ENCODE measurements at regions not wholly inside any gene's neighbourhood (a gene's known extent, or its start where the extent isn't known, plus 50 kb on each side); places are given as distances from the start of the nearest gene placed in this dataset.

DNA sequence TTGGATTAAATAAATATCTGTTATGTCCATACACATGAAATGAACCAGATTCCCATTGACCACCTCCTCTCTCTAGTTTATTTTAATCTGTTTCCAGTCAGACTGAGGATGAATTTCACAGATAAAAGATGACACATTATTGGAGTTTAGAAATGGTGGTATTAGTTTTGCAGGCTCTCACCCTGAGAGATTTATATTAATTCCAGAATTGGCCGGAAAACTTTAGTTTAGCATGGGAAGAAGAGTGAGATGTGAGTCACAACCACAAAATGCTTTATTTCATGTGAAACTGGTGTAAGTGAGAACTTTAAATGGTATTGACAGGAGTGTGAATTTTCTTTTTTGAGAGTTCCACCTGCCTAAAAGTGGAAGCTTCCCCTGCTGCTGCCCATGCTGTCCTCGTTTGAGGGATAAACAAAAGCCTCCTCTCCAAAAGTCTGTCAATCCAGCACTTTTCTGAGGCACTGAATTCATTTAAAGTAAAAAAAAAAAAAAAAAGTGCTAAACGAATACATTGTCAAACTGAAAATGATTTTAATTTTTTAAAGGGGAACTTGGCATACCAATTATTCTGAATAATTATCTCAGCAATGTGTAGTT lies 65.1 kb upstream of the EPHA3 start:
- FAIRE-seq: no peak
- no peak overlapping the region for H3K27ac ChIP-seq (ENCODE audit: low read depth, low read length)
- H2BK120ac ChIP-seq (replicated peaks; ENCODE audit: low read depth, low read length): no peak overlapping the region
- ChIA-PET POLR2A (ENCODE audit: partially characterized antibody) (no interaction called here), CTCF (ENCODE audit: partially characterized antibody) (no interaction called here)
- no peak overlapping the region for H3K56ac ChIP-seq (replicated peaks; ENCODE audit: insufficient read length, low read depth, low read length)
- no peak overlapping the region for H3K18ac ChIP-seq (ENCODE audit: extremely low read depth, low read length)
- peaks cover 0 to 1% (median 0%) of the 10 kb centered on the region in 4 experiments; a peak in 1 of 7 replicates for H3K27me3 ChIP-seq (replicated peaks in 1 of 4; ENCODE audit: control insufficient read depth in 3 of 4, extremely low read depth in 1 of 4, insufficient read depth in 3 of 4, low read length in 3 of 4)
- H4K20me1 ChIP-seq (replicated peaks in 1 of 2; ENCODE audit: control insufficient read depth in 1 of 2, insufficient read depth in 2 of 2, low read length in 2 of 2): no peaks in the 10 kb centered on the region
- no peak overlapping the region for H3K9ac ChIP-seq (replicated peaks in 1 of 4; ENCODE audit: extremely low read depth in 1 of 4, low read depth in 3 of 4, low read length in 3 of 4)
- H2AK5ac ChIP-seq (ENCODE audit: low read depth, low read length): no peak overlapping the region
- no peak overlapping the region for H2AFZ ChIP-seq (ENCODE audit: low read length)
- H3K4me3 ChIP-seq (ENCODE audit: extremely low read depth in 1 of 4, insufficient read depth in 2 of 4, low read depth in 3 of 4, low read length in 4 of 4): no peak overlapping the region
- no peak overlapping the region for H2BK15ac ChIP-seq (ENCODE audit: low read length)
- H3K4ac ChIP-seq (replicated peaks; ENCODE audit: insufficient read length, low read depth, low read length): no peak overlapping the region
- no peak overlapping the region for H4K91ac ChIP-seq (replicated peaks; ENCODE audit: insufficient read length, low read length)
- H3K4me2 ChIP-seq (ENCODE audit: insufficient read depth in 1 of 2, low read depth in 2 of 2, low read length in 2 of 2): no peak overlapping the region
- H2BK12ac ChIP-seq (ENCODE audit: low read depth, low read length): no peak overlapping the region
- no peak overlapping the region for H4K5ac ChIP-seq (ENCODE audit: insufficient read length, low read depth, low read length)
- no peaks in the 10 kb centered on the region for H3K9me3 ChIP-seq (ENCODE audit: insufficient read depth in 2 of 2, low read depth in 1 of 2, low read length in 1 of 2)
- no peaks in the 10 kb centered on the region for H3K79me2 ChIP-seq (ENCODE audit: control insufficient read depth in 1 of 2, insufficient read depth in 2 of 2, low read length in 2 of 2)
- 64% methylated on average over 3 of the region's 3 CpGs; no CpG with 5 or more reads in 1 of the 2 experiments for WGBS, 2 experiments (ENCODE audit: extremely low coverage in 1 of 2, insufficient coverage in 1 of 2, insufficient read length in 1 of 2, insufficient replicate concordance in 2 of 2, low coverage in 1 of 2, low lambda C conversion rate in 2 of 2, missing lambda C conversion rate in 1 of 2)
- no peak overlapping the region for H2BK5ac ChIP-seq (ENCODE audit: low read depth, low read length)
- H3K79me1 ChIP-seq (ENCODE audit: low read depth, low read length): no peaks in the 10 kb centered on the region
- no peaks in the 10 kb centered on the region; a peak in 2 of 7 replicates for H3K4me1 ChIP-seq (replicated peaks in 1 of 4; ENCODE audit: control insufficient read depth in 3 of 4, insufficient read depth in 4 of 4, low read length in 3 of 4)
- no peaks in the 10 kb centered on the region for H3K23me2 ChIP-seq (ENCODE audit: low read depth, low read length)
- H4K8ac ChIP-seq (ENCODE audit: extremely low read depth, insufficient read depth, low read length): no peak overlapping the region
- H3K14ac ChIP-seq (ENCODE audit: insufficient read length): no peak overlapping the region
- DNase-seq (ENCODE audit: low read depth in 1 of 2, low spot score in 2 of 2): no peak
- no peak overlapping the region for H3K23ac ChIP-seq (ENCODE audit: insufficient read length)
- H3K36me3 ChIP-seq (ENCODE audit: control insufficient read depth in 2 of 4, insufficient read depth in 4 of 4, low read length in 3 of 4): no peaks in the 10 kb centered on the region
- H2BK20ac ChIP-seq (ENCODE audit: low read length): no peak overlapping the region
- TF ChIP-seq FOSL1 (IDR thresholded peaks at IDR 0.05; ENCODE audit: insufficient read depth, low read depth, low read length) (no peak), ATF2 (IDR thresholded peaks at IDR 0.05; ENCODE audit: low read length) (no peak), JUN (IDR thresholded peaks at IDR 0.05; ENCODE audit: low read depth, low read length) (no peak), CTBP2 (IDR thresholded peaks at IDR 0.05; ENCODE audit: borderline replicate concordance, insufficient read depth, insufficient read length, low read length) (no peak), TBP (IDR thresholded peaks at IDR 0.05; ENCODE audit: low read depth, low read length) (no peak), ZNF274 (IDR thresholded peaks at IDR 0.05; ENCODE audit: borderline replicate concordance, extremely low read depth, low read length) (no peak), KDM1A (IDR thresholded peaks at IDR 0.05; ENCODE audit: borderline replicate concordance, low read length) (no peak), BRCA1 (IDR thresholded peaks at IDR 0.05; ENCODE audit: low read depth, low read length) (no peak), SP2 (IDR thresholded peaks at IDR 0.05; ENCODE audit: low read length) (no peak), SAP30 (IDR thresholded peaks at IDR 0.05; ENCODE audit: insufficient read depth, insufficient replicate concordance, low read length) (no peak), YY1 (IDR thresholded peaks at IDR 0.05; ENCODE audit: low read depth, low read length) (no peak)
- TF ChIP-seq, protein P1, sequence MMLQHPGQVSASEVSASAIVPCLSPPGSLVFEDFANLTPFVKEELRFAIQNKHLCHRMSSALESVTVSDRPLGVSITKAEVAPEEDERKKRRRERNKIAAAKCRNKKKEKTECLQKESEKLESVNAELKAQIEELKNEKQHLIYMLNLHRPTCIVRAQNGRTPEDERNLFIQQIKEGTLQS (IDR thresholded peaks at IDR 0.05; ENCODE audit: insufficient read depth, low read depth, low read length): no peak

Measured in H1 (cell line).